Activated B cell treated with CpG ODN at 0.5 μM for 24 hours (primary cell): ENCODE measurements at regions not wholly inside any gene's neighbourhood (a gene's known extent, or its start where the extent isn't known, plus 50 kb on each side); places are given as distances from the start of the nearest gene placed in this dataset.

Source experiments
- ATAC-seq: fragments of 200-7000 bp; cut with Tn5 transposase; one replicate; pipeline ENCODE4 v1.10.0; 2021; ENCODE audit warnings: low read depth, mild to moderate bottlenecking, moderate library complexity
- CTCF ChIA-PET: fragments of 350-600 bp; sonication (Branson Sonifier 250); formaldehyde crosslinking; loops from one replicate; lab custom pipeline; 2021; ENCODE audit warnings: antibody characterized with exemption; lab: Charles Lee
- POLR2A ChIA-PET: fragments of 350-600 bp; sonication (Branson Sonifier 250); formaldehyde crosslinking; loops from one replicate; lab custom pipeline; 2021; ENCODE audit warnings: antibody characterized with exemption; lab: Charles Lee
- DNase-seq: peaks from one replicate; pipeline ENCODE4 v3.0.0; 2022
- H3K27ac Mint-ChIP-seq: one replicate; pipeline ENCODE4 v1.8.0; 2020; ENCODE audit warnings: mixed read lengths
- H3K27me3 Mint-ChIP-seq: one replicate; pipeline ENCODE4 v1.8.0; 2021; ENCODE audit warnings: mixed read lengths
- H3K36me3 Mint-ChIP-seq: one replicate; pipeline ENCODE4 v1.8.0; 2021; ENCODE audit warnings: low read depth, mixed read lengths
- H3K4me1 Mint-ChIP-seq: one replicate; pipeline ENCODE4 v1.8.0; 2021; ENCODE audit warnings: mixed read lengths
- H3K4me3 Mint-ChIP-seq: one replicate; pipeline ENCODE4 v1.8.0; 2020; ENCODE audit warnings: mild to moderate bottlenecking, mixed read lengths
- H3K9me3 Mint-ChIP-seq: one replicate; pipeline ENCODE4 v1.8.0; 2020; ENCODE audit warnings: mixed read lengths
- intact Hi-C: fragments of 100-400 bp; cut with micrococcal nuclease; formaldehyde crosslinking; loops from one replicate; pipeline ENCODE4 v1.15.1; 2024
- TF ChIP-seq, protein P1 (sequence below): fragments of 200-600 bp; IDR thresholded peaks from one replicate; pipeline ENCODE4 v1.8.0; 2022; ENCODE audit warnings: antibody characterized with exemption, mild to moderate bottlenecking

DNA sequence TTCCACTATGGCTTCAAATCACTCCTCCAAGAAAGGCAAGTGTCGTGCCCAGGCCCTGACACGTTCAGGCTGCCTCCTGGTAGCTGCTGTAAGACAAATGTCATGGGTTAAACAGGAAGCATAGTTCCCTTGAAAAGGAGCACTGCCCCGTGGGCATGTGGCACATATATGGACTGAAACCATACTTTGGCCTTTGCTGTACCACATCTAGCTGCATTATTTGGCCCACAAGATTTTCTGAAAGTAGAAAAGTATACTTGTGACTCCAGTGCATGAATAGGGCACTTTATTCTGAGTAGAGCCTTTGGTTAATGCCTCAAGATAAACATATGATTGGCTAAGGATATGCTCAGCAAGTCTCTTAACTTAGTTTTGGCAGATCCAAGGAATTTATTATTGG, 218.7 kb upstream of the EGLN3 start:
- no peaks in the 10 kb centered on the region for H3K9me3 Mint-ChIP-seq
- no peak overlapping the region for H3K4me3 Mint-ChIP-seq
- DNase-seq (no peak), ATAC-seq (no peak)
- H3K27me3 Mint-ChIP-seq, result peaks cover 3% of the 10 kb centered on the region
- CTCF ChIA-PET, result no interaction called here
- no peaks in the 10 kb centered on the region for H3K36me3 Mint-ChIP-seq
- H3K4me1 Mint-ChIP-seq, result no peaks in the 10 kb centered on the region
- intact Hi-C loops, result no loop called here
- no peak overlapping the region for H3K27ac Mint-ChIP-seq
- POLR2A ChIA-PET, result no interaction called here
- TF ChIP-seq, protein P1, sequence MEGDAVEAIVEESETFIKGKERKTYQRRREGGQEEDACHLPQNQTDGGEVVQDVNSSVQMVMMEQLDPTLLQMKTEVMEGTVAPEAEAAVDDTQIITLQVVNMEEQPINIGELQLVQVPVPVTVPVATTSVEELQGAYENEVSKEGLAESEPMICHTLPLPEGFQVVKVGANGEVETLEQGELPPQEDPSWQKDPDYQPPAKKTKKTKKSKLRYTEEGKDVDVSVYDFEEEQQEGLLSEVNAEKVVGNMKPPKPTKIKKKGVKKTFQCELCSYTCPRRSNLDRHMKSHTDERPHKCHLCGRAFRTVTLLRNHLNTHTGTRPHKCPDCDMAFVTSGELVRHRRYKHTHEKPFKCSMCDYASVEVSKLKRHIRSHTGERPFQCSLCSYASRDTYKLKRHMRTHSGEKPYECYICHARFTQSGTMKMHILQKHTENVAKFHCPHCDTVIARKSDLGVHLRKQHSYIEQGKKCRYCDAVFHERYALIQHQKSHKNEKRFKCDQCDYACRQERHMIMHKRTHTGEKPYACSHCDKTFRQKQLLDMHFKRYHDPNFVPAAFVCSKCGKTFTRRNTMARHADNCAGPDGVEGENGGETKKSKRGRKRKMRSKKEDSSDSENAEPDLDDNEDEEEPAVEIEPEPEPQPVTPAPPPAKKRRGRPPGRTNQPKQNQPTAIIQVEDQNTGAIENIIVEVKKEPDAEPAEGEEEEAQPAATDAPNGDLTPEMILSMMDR, result no peak

DNA sequence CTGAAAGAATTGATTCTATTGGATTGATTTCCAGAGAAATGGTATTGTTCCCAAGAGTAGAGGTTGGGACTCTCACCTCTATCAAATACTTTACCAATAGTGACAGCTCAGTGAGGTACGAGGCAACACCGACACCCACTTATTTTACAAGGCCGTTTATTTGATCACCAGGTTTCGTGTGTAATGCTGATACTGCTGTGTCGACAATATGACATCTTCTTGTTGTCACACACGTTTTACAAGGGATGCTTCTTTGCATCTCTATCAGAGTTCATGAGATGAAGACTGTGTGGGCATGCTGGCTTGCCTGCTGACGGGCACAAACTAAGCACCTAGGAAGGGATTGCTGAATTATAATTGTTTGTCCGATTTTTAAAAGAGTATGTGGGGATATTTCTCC, 217.8 kb upstream of the EGLN3 start:
- no peak for DNase-seq
- H3K4me1 Mint-ChIP-seq, result no peaks in the 10 kb centered on the region
- ChIA-PET CTCF (no interaction called here), POLR2A (no interaction called here)
- H3K27ac Mint-ChIP-seq, result no peak overlapping the region
- no peaks in the 10 kb centered on the region for H3K9me3 Mint-ChIP-seq
- no peaks in the 10 kb centered on the region for H3K36me3 Mint-ChIP-seq
- TF ChIP-seq, protein P1, result no peak
- intact Hi-C loops, result no loop called here
- peaks cover 6% of the 10 kb centered on the region for H3K27me3 Mint-ChIP-seq
- H3K4me3 Mint-ChIP-seq, result no peak overlapping the region
- ATAC-seq, result no peak

DNA sequence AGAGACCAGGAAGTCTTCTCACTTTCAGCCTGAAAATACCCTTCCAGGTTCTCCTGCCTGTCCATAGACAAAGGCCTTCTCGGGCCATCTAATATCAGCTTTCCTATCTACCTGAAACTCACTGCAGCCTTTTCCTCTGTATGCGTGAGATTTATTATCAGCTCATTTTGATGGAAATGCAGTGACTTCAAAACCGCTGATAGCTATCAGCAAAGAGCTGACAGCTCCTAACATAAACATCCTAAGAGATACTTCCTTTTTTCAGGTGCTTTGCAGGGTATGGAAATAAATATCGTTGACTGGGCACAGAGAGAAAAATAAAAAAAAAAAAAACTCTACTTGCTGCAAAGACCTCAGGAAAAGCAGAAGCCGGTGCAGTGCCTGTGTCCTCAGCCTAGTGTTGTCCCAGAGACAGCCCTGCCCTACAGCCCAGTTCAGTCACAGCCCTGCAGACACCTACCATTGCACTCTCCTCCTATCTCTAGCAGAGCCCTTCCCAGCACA, 215.0 kb upstream of the EGLN3 start:
- H3K27me3 Mint-ChIP-seq, result peaks cover 10% of the 10 kb centered on the region
- intact Hi-C loops, result no loop called here
- TF ChIP-seq, protein P1, result no peak
- CTCF ChIA-PET, result no interaction called here
- DNase-seq, result no peak
- no peak for ATAC-seq
- no peaks in the 10 kb centered on the region for H3K4me1 Mint-ChIP-seq
- H3K9me3 Mint-ChIP-seq, result no peaks in the 10 kb centered on the region
- no peaks in the 10 kb centered on the region for H3K36me3 Mint-ChIP-seq
- POLR2A ChIA-PET, result no interaction called here
- H3K27ac Mint-ChIP-seq, result no peak overlapping the region
- H3K4me3 Mint-ChIP-seq, result no peak overlapping the region

DNA sequence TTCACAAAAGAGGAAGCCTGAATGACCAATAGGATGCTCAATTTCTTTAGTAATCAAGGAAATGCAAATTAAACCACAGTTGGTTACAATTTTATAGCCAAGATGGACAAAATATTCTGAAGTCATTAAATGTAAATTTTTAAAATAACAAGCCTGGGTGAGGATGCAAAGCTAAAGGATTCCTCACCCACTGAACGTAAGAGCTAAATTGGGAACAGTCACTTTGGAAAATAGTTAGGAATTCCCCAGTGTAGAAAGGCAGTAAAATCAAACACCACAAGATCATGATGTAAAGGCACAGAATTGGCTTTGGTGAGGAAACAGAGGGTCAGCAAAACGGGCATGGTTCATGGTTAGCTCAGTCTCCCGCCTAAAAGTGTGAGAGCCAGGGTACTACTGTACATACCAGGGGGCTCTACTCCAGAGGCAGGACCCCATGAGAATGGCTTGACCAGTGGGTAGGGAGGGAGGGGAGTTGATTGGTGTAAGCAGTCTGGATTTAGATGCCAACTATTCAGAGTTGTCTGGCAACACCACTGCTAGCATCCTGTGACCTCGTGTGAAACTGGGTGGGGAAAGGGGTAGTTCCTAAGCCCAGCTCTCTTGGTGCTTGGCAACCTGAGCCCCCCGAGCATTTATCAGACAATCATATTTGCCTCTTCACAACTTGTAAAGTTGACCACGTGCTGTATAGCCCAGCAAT, 213.4 kb upstream of the EGLN3 start:
- no peak for ATAC-seq
- Mint-ChIP-seq H3K4me1 (no peaks in the 10 kb centered on the region), H3K27me3 (peaks cover 10% of the 10 kb centered on the region), H3K36me3 (no peaks in the 10 kb centered on the region), H3K27ac (no peak overlapping the region), H3K4me3 (no peak overlapping the region), H3K9me3 (no peaks in the 10 kb centered on the region)
- CTCF ChIA-PET, result no interaction called here
- DNase-seq, result no peak
- intact Hi-C loops, result no loop called here
- TF ChIP-seq, protein P1, result no peak
- POLR2A ChIA-PET, result no interaction called here

DNA sequence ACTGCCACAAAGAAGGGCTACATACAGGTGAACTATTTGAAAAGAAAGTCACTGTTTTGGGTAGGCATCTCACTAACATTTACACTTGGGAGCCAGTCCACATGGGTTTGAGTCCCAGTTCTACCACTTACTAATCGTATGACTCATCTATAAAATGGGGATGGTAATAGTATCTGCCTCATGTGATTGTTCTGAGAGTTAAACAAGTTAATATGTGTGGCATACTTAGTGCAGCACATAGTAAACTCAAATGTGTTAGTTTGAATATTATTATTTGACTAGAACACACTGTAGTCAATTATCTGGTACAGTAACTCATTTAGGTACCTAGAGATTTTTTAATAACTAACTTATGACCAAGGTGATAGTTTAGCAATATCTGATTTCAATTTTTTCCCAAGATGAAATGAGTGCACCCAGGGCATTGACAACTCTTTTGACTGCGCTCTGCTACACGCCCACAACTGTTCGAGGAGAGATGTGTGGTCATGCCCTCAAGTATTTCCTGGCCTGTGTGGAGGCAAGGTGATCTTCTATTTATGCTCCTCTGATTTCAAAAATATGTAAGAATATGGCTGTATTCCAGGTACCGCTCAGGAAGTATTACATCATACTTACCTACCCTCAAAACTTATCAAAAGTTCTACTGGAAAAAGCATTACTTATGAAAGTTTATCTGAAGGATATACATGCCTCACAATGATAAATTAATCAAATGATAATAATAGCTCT, 210.6 kb upstream of the EGLN3 start:
- DNase-seq (no peak), ATAC-seq (no peak)
- no peaks in the 10 kb centered on the region for H3K36me3 Mint-ChIP-seq
- no peak overlapping the region for H3K4me3 Mint-ChIP-seq
- intact Hi-C loops, result no loop called here
- ChIA-PET CTCF (no interaction called here), POLR2A (no interaction called here)
- no peaks in the 10 kb centered on the region for H3K9me3 Mint-ChIP-seq
- H3K27ac Mint-ChIP-seq, result no peak overlapping the region
- no peaks in the 10 kb centered on the region for H3K4me1 Mint-ChIP-seq
- peaks cover 7% of the 10 kb centered on the region for H3K27me3 Mint-ChIP-seq
- TF ChIP-seq, protein P1, result no peak
